ENCODE measurements at regions not wholly inside any gene's neighbourhood (a gene's known extent, or its start where the extent isn't known, plus 50 kb on each side); places are given as distances from the start of the nearest gene placed in this dataset.

DNA sequence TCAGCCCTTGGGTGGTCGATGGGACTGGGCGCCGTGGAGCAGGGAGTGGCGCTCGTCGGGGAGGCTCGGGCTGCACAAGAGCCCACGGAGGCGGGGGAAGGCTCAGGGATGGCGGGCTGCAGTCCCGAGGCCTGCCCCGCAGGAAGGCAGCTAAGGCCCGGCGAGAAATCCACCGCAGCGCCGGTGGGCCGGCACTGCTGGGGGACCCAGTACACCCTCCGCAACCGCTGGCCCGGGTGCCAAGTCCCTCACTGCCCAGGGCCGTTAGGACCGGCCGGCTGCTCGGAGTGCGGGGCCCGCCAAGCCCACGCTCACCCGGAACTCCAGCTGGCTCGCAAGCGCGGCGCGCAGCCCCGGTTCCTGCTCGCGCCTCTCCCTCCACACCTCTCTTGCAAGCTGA lies 138.4 kb downstream of the BAMBI start:
- TF ChIP-seq POLR2A (IDR thresholded peaks at IDR 0.05), result no peak
- TF ChIP-seq, protein P1, sequence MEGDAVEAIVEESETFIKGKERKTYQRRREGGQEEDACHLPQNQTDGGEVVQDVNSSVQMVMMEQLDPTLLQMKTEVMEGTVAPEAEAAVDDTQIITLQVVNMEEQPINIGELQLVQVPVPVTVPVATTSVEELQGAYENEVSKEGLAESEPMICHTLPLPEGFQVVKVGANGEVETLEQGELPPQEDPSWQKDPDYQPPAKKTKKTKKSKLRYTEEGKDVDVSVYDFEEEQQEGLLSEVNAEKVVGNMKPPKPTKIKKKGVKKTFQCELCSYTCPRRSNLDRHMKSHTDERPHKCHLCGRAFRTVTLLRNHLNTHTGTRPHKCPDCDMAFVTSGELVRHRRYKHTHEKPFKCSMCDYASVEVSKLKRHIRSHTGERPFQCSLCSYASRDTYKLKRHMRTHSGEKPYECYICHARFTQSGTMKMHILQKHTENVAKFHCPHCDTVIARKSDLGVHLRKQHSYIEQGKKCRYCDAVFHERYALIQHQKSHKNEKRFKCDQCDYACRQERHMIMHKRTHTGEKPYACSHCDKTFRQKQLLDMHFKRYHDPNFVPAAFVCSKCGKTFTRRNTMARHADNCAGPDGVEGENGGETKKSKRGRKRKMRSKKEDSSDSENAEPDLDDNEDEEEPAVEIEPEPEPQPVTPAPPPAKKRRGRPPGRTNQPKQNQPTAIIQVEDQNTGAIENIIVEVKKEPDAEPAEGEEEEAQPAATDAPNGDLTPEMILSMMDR (IDR thresholded peaks at IDR 0.05), result no peak
